T-cell (primary cell): ENCODE measurements at regions not wholly inside any gene's neighbourhood (a gene's known extent, or its start where the extent isn't known, plus 50 kb on each side); places are given as distances from the start of the nearest gene placed in this dataset.

Experiments
- ATAC-seq, 4 experiments: fragments of 200-7000 bp in 3 of 4; fragments of 150-1000 bp in 1 of 4; cut with Tn5 transposase; replicated peaks in 1 of 4; 1 replicate in 3 of 4; 2 replicates in 1 of 4; pipeline ENCODE4 v1.10.0; 2021; ENCODE audit warnings: moderate library complexity in 3 of 4, mild to moderate bottlenecking in 2 of 4, moderate number of reproducible peaks in 1 of 4
- CTCF ChIA-PET, 2 donors: fragments of 300-600 bp; sonication (Branson Sonifier 250); formaldehyde crosslinking; loops; one replicate each; lab custom pipeline; 2022; ENCODE audit warnings: antibody characterized with exemption in 2 of 2; lab: Charles Lee
- POLR2A ChIA-PET, 2 donors: fragments of 300-600 bp; sonication (Branson Sonifier 250); formaldehyde crosslinking; loops; one replicate each; lab custom pipeline; 2022; ENCODE audit warnings: antibody characterized with exemption in 2 of 2; lab: Charles Lee
- DNase-seq, 35 experiments: peaks; one replicate each; pipeline versions ENCODE4 v3.0.0 to v3.0.0-alpha.2; 2013 to 2023
- H3K27ac ChIP-seq: one replicate; pipeline ENCODE4 v1.5.1; 2013; ENCODE audit warnings: low read length
- H3K27me3 ChIP-seq, 2 experiments: replicated peaks in 1 of 2; 1 replicate in 1 of 2; 2 replicates in 1 of 2; pipeline versions ENCODE4 v1.6.1 to v1.7.0; 2013; ENCODE audit warnings: low read length in 1 of 2, mixed read lengths in 1 of 2; ENCODE audit not compliant: control insufficient read depth in 2 of 2, insufficient read depth in 2 of 2; ENCODE audit errors: extremely low read depth in 1 of 2
- H3K36me3 ChIP-seq, 2 donors: 1 replicate in 1 of 2; 2 replicates in 1 of 2; pipeline versions ENCODE4 v1.6.1 to v1.7.0; 2013; ENCODE audit warnings: low read length in 1 of 2; ENCODE audit not compliant: control insufficient read depth in 2 of 2, insufficient read depth in 1 of 2; ENCODE audit errors: extremely low read depth in 1 of 2
- H3K4me1 ChIP-seq, 2 experiments: 1 replicate in 1 of 2; 2 replicates in 1 of 2; pipeline versions ENCODE4 v1.6.1 to v1.7.0; 2013; ENCODE audit warnings: low read length in 2 of 2, mixed read lengths in 1 of 2; ENCODE audit not compliant: insufficient read depth in 2 of 2, control insufficient read depth in 1 of 2; ENCODE audit errors: extremely low read depth in 1 of 2
- H3K4me3 ChIP-seq, 2 donors: 1 replicate in 1 of 2; 2 replicates in 1 of 2; pipeline versions ENCODE4 v1.5.1 to v1.7.0; 2013; ENCODE audit warnings: mild to moderate bottlenecking in 2 of 2, low read length in 1 of 2, moderate library complexity in 1 of 2; ENCODE audit not compliant: control insufficient read depth in 1 of 2; ENCODE audit errors: extremely low read depth in 1 of 2
- H3K9me3 ChIP-seq: 2 replicates; pipeline ENCODE4 v1.7.0; 2013
- H3K27ac Mint-ChIP-seq, 2 donors: one replicate each; pipeline ENCODE4 v1.8.0; 2020 to 2021; ENCODE audit warnings: mild to moderate bottlenecking in 2 of 2, mixed read lengths in 2 of 2
- H3K27me3 Mint-ChIP-seq, 2 donors: one replicate each; pipeline ENCODE4 v1.8.0; 2021 to 2022; ENCODE audit warnings: mixed read lengths in 2 of 2
- H3K36me3 Mint-ChIP-seq: one replicate; pipeline ENCODE4 v1.8.0; 2021; ENCODE audit warnings: mixed read lengths
- H3K4me1 Mint-ChIP-seq, 3 donors: one replicate each; pipeline ENCODE4 v1.8.0; 2020 to 2022; ENCODE audit warnings: mixed read lengths in 3 of 3, mild to moderate bottlenecking in 1 of 3
- H3K4me3 Mint-ChIP-seq, 3 donors: one replicate each; pipeline ENCODE4 v1.8.0; 2020 to 2022; ENCODE audit warnings: mild to moderate bottlenecking in 3 of 3, mixed read lengths in 3 of 3, moderate library complexity in 3 of 3
- H3K9me3 Mint-ChIP-seq, 3 donors: one replicate each; pipeline ENCODE4 v1.8.0; 2020 to 2022; ENCODE audit warnings: mixed read lengths in 3 of 3
- whole genome bisulfite sequencing: methylation state at CpG from one replicate; pipeline ENCODE4 v1.1.5; 2013; ENCODE audit warnings: missing lambda C conversion rate; ENCODE audit not compliant: insufficient coverage; 5-methylcytosine and 5-hydroxymethylcytosine counted together

GRCh38 chr2:57190007-57190406, 856.6 kb upstream of the VRK2 start:
- no peaks in the 10 kb centered on the region for H3K4me1 Mint-ChIP-seq
- DNase-seq (no peak), ATAC-seq (no peak)
- Histone ChIP-seq H3K9me3 (no peaks in the 10 kb centered on the region), H3K4me3 (no peak overlapping the region), H3K4me1 (no peaks in the 10 kb centered on the region), H3K27me3 (no peaks in the 10 kb centered on the region), H3K36me3 (no peaks in the 10 kb centered on the region), H3K27ac (no peak overlapping the region)
- peaks cover 9 to 20% (median 16%) of the 10 kb centered on the region in 3 donors for H3K9me3 Mint-ChIP-seq
- H3K27me3 Mint-ChIP-seq = no peaks in the 10 kb centered on the region
- H3K27ac Mint-ChIP-seq = no peak overlapping the region
- no peak overlapping the region for H3K4me3 Mint-ChIP-seq
- CTCF ChIA-PET = no interaction called here
- H3K36me3 Mint-ChIP-seq = no peaks in the 10 kb centered on the region
- POLR2A ChIA-PET = no interaction called here
- WGBS = 57% methylated on average over 1 of the region's 2 CpGs

DNA sequence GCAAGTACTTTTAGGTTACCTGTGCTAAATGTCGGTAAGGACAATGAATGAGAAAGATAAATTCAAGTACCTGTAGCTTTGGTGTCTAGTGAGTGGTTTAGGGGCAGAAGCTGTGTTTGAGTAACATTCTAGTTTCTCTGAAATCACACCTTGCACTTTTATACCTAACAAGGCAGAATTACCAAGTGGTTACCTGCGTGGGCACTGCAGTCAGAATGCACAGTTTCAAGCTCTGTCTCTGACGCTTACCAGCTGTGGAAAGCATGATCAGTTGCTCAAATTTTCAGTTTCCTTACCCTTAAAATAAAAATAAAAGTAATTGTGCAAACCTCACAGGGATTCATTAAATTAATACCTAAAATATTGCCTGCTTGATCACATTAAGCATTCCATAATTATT, 846.9 kb upstream of the VRK2 start:
- Histone ChIP-seq H3K4me3 (no peak overlapping the region), H3K9me3 (no peaks in the 10 kb centered on the region), H3K27me3 (no peaks in the 10 kb centered on the region), H3K4me1 (no peaks in the 10 kb centered on the region), H3K27ac (no peak overlapping the region), H3K36me3 (no peaks in the 10 kb centered on the region)
- Mint-ChIP-seq H3K4me3 (no peak overlapping the region), H3K27ac (no peak overlapping the region), H3K9me3 (peaks cover 6 to 21% (median 20%) of the 10 kb centered on the region in 3 donors), H3K27me3 (no peaks in the 10 kb centered on the region), H3K4me1 (no peaks in the 10 kb centered on the region), H3K36me3 (no peaks in the 10 kb centered on the region)
- no CpG with 5 or more reads among the region's 3 CpGs for WGBS
- no peak for DNase-seq
- no peak for ATAC-seq
- POLR2A ChIA-PET = no interaction called here
- CTCF ChIA-PET = no interaction called here

DNA sequence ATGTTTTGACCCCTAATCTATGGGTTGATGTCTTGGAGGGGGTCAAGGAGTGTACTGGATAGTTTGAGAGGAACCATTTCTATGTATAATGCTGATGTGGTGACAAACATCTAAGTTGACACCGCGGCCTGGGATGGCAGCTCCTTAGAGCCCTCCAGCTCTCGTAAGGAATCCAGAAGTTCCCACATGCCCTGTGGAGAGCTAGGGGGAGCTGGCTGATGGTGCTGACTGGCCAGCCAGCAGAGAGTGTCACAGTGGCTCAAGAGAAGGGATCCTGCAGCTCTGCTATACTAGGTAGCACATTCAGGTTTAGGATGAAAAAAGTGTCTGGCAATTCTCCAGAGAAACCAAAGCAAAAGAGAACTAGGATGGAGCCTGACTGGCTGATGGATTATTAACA, 842.2 kb upstream of the VRK2 start:
- Mint-ChIP-seq H3K36me3 (no peaks in the 10 kb centered on the region), H3K4me1 (no peaks in the 10 kb centered on the region), H3K4me3 (no peak overlapping the region), H3K27ac (no peak overlapping the region), H3K9me3 (peaks cover 8 to 22% (median 16%) of the 10 kb centered on the region in 3 donors), H3K27me3 (no peaks in the 10 kb centered on the region)
- CTCF ChIA-PET = no interaction called here
- no peak overlapping the region for H3K4me3 ChIP-seq
- H3K27ac ChIP-seq = no peak overlapping the region
- no peaks in the 10 kb centered on the region for H3K9me3 ChIP-seq
- no peaks in the 10 kb centered on the region for H3K4me1 ChIP-seq
- H3K27me3 ChIP-seq = no peaks in the 10 kb centered on the region
- POLR2A ChIA-PET = no interaction called here
- whole genome bisulfite sequencing = 17% methylated on average over 2 of the region's 3 CpGs
- DNase-seq (no peak), ATAC-seq (no peak)
- no peaks in the 10 kb centered on the region for H3K36me3 ChIP-seq

- Mint-ChIP-seq H3K27ac (no peak overlapping the region), H3K4me1 (no peaks in the 10 kb centered on the region), H3K4me3 (no peak overlapping the region), H3K27me3 (no peaks in the 10 kb centered on the region), H3K36me3 (no peaks in the 10 kb centered on the region), H3K9me3 (peaks cover 9 to 22% (median 16%) of the 10 kb centered on the region in 3 donors)
- Histone ChIP-seq H3K4me3 (no peak overlapping the region), H3K27ac (no peak overlapping the region), H3K27me3 (no peaks in the 10 kb centered on the region), H3K4me1 (no peaks in the 10 kb centered on the region), H3K36me3 (no peaks in the 10 kb centered on the region), H3K9me3 (no peaks in the 10 kb centered on the region)
- POLR2A ChIA-PET = interaction anchor here in 1 of 2 donors (0.7 kb wide), 1 partner anchor 108 kb away, joined by 3 read pairs; no protein-coding TSS in a partner anchor
- 91% methylated on average over 1 of the region's 2 CpGs for WGBS
- ATAC-seq = no peak
- CTCF ChIA-PET = no interaction called here
- no peak for DNase-seq
Measured at GRCh38 chr2:57205241-57205640, 841.4 kb upstream of the VRK2 start.

GRCh38 chr2:57207191-57207590, 839.4 kb upstream of the VRK2 start:
- 64% methylated on average over 1 of the region's 1 CpG for WGBS
- H3K27ac Mint-ChIP-seq = no peak overlapping the region
- H3K27me3 ChIP-seq = no peaks in the 10 kb centered on the region
- no peaks in the 10 kb centered on the region for H3K27me3 Mint-ChIP-seq
- DNase-seq = no peak
- H3K4me1 ChIP-seq = no peaks in the 10 kb centered on the region
- peaks cover 11 to 19% (median 16%) of the 10 kb centered on the region in 3 donors for H3K9me3 Mint-ChIP-seq
- CTCF ChIA-PET = no interaction called here
- H3K4me1 Mint-ChIP-seq = no peaks in the 10 kb centered on the region
- no peaks in the 10 kb centered on the region for H3K9me3 ChIP-seq
- H3K36me3 ChIP-seq = no peaks in the 10 kb centered on the region
- no peak for ATAC-seq
- H3K4me3 ChIP-seq = no peak overlapping the region
- H3K36me3 Mint-ChIP-seq = no peaks in the 10 kb centered on the region
- no peak overlapping the region for H3K4me3 Mint-ChIP-seq
- H3K27ac ChIP-seq = no peak overlapping the region
- POLR2A ChIA-PET = no interaction called here

DNA sequence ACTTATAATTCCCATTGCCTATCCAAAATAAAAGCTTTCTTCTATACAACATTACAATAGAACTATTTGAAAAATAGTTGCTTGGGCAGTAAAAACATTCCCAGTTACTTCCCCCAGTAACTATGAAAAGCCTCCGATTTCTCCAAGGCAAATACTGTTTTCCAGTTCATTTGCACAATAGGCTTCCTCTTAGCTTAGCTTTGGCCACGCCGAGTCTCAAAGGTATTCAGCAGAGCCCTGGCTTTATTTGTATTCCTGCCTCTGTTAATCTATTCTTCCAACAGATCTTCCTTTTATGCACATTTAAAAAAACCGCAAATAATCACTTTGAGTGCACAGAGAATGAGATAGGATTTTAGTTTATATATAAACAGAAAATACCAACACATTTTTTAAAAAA, 836.8 kb upstream of the VRK2 start:
- H3K27me3 ChIP-seq = no peaks in the 10 kb centered on the region
- H3K4me1 ChIP-seq = no peaks in the 10 kb centered on the region
- H3K36me3 ChIP-seq = no peaks in the 10 kb centered on the region
- H3K9me3 ChIP-seq = no peaks in the 10 kb centered on the region
- ATAC-seq (no peak), DNase-seq (no peak)
- no peaks in the 10 kb centered on the region for H3K4me1 Mint-ChIP-seq
- ChIA-PET POLR2A (no interaction called here), CTCF (no interaction called here)
- peaks cover 19 to 23% (median 22%) of the 10 kb centered on the region in 3 donors for H3K9me3 Mint-ChIP-seq
- H3K27me3 Mint-ChIP-seq = no peaks in the 10 kb centered on the region
- H3K36me3 Mint-ChIP-seq = no peaks in the 10 kb centered on the region
- no peak overlapping the region for H3K4me3 Mint-ChIP-seq
- H3K4me3 ChIP-seq = no peak overlapping the region
- 80% methylated on average over 1 of the region's 4 CpGs for WGBS
- no peak overlapping the region for H3K27ac ChIP-seq
- H3K27ac Mint-ChIP-seq = no peak overlapping the region

- peaks cover 17 to 23% (median 19%) of the 10 kb centered on the region in 3 donors for H3K9me3 Mint-ChIP-seq
- Histone ChIP-seq H3K27me3 (no peaks in the 10 kb centered on the region), H3K9me3 (no peaks in the 10 kb centered on the region), H3K4me1 (no peaks in the 10 kb centered on the region), H3K27ac (no peak overlapping the region), H3K36me3 (no peaks in the 10 kb centered on the region), H3K4me3 (no peak overlapping the region)
- H3K27me3 Mint-ChIP-seq = no peaks in the 10 kb centered on the region
- no peak overlapping the region for H3K27ac Mint-ChIP-seq
- POLR2A ChIA-PET = no interaction called here
- DNase-seq (no peak), ATAC-seq (no peak)
- H3K4me1 Mint-ChIP-seq = no peaks in the 10 kb centered on the region
- H3K36me3 Mint-ChIP-seq = no peaks in the 10 kb centered on the region
- no CpG with 5 or more reads among the region's 4 CpGs for WGBS
- H3K4me3 Mint-ChIP-seq = no peak overlapping the region
- CTCF ChIA-PET = no interaction called here
Measured at GRCh38 chr2:57210855-57211254, 835.8 kb upstream of the VRK2 start.
